HEK293T (cell line): ENCODE measurements at regions not wholly inside any gene's neighbourhood (a gene's known extent, or its start where the extent isn't known, plus 50 kb on each side); places are given as distances from the start of the nearest gene placed in this dataset.

Experiments used
- CTCF ChIA-PET: fragments of 350-600 bp; formaldehyde crosslinking; extraction: SDS; loops from one replicate; lab custom pipeline; 2021; ENCODE audit warnings: antibody characterized with exemption, inconsistent platforms; lab: Yijun Ruan, JAX
- POLR2A ChIA-PET: fragments of 350-600 bp; formaldehyde crosslinking; extraction: SDS; loops from one replicate; lab custom pipeline; 2020; ENCODE audit warnings: antibody characterized with exemption, inconsistent platforms; lab: Yijun Ruan, JAX
- DNase-seq: peaks from one replicate; pipeline ENCODE4 v3.0.0; 2012; ENCODE audit warnings: mixed read lengths; ENCODE audit errors: extremely low spot score
- ARNT ChIP-seq: fragments of 450-650 bp; IDR thresholded peaks from 2 replicates; pipeline ENCODE4 v1.6.1; 2017; ENCODE audit warnings: mild to moderate bottlenecking
- BHLHE40 ChIP-seq: fragments of 450-650 bp; IDR thresholded peaks from 2 replicates; pipeline ENCODE4 v1.6.1; 2016; ENCODE audit warnings: mild to moderate bottlenecking, moderate library complexity, borderline replicate concordance
- CTBP1 ChIP-seq: fragments of 450-650 bp; IDR thresholded peaks from 2 replicates; pipeline ENCODE4 v1.6.1; 2016; ENCODE audit warnings: borderline replicate concordance
- ELF4 ChIP-seq: fragments of 450-650 bp; IDR thresholded peaks from 2 replicates; pipeline ENCODE4 v1.6.1; 2017; ENCODE audit warnings: antibody characterized with exemption
- FOXA1 ChIP-seq: fragments of 450-650 bp; IDR thresholded peaks from 2 replicates; pipeline ENCODE4 v1.6.1; 2016; ENCODE audit warnings: mild to moderate bottlenecking
- FOXK2 ChIP-seq: fragments of 450-650 bp; IDR thresholded peaks from 2 replicates; pipeline ENCODE4 v1.6.1; 2016; ENCODE audit warnings: mild to moderate bottlenecking
- FOXM1 ChIP-seq: fragments of 450-650 bp; IDR thresholded peaks from 2 replicates; pipeline ENCODE4 v1.6.1; 2017; ENCODE audit warnings: mild to moderate bottlenecking, borderline replicate concordance
- HDGF ChIP-seq: fragments of 450-650 bp; IDR thresholded peaks from 2 replicates; pipeline ENCODE4 v1.6.1; 2017; ENCODE audit warnings: antibody characterized with exemption, borderline replicate concordance
- L3MBTL2 ChIP-seq: fragments of 450-650 bp; conservative IDR thresholded peaks from 2 replicates; pipeline ENCODE4 v1.6.1; 2016; ENCODE audit warnings: mild to moderate bottlenecking
- LEF1 ChIP-seq: fragments of 450-650 bp; IDR thresholded peaks from 2 replicates; pipeline ENCODE4 v1.6.1; 2017; ENCODE audit warnings: mild to moderate bottlenecking, borderline replicate concordance
- NFRKB ChIP-seq: fragments of 450-650 bp; IDR thresholded peaks from 2 replicates; pipeline ENCODE4 v1.6.1; 2016; ENCODE audit warnings: mild to moderate bottlenecking, moderate library complexity
- SP1 ChIP-seq: fragments of 450-650 bp; IDR thresholded peaks from 2 replicates; pipeline ENCODE4 v1.6.1; 2017
- SUZ12 ChIP-seq: fragments of 450-650 bp; IDR thresholded peaks from 2 replicates; pipeline ENCODE4 v1.6.1; 2016; ENCODE audit warnings: mild to moderate bottlenecking
- TARDBP ChIP-seq: fragments of 450-650 bp; IDR thresholded peaks from 2 replicates; pipeline ENCODE4 v1.6.1; 2016
- ZNF384 ChIP-seq: fragments of 450-650 bp; IDR thresholded peaks from 2 replicates; pipeline ENCODE4 v1.6.1; 2016
- TF ChIP-seq, protein P1 (sequence below): fragments of 450-650 bp; IDR thresholded peaks from 2 replicates; pipeline ENCODE4 v1.6.1; 2016

DNA sequence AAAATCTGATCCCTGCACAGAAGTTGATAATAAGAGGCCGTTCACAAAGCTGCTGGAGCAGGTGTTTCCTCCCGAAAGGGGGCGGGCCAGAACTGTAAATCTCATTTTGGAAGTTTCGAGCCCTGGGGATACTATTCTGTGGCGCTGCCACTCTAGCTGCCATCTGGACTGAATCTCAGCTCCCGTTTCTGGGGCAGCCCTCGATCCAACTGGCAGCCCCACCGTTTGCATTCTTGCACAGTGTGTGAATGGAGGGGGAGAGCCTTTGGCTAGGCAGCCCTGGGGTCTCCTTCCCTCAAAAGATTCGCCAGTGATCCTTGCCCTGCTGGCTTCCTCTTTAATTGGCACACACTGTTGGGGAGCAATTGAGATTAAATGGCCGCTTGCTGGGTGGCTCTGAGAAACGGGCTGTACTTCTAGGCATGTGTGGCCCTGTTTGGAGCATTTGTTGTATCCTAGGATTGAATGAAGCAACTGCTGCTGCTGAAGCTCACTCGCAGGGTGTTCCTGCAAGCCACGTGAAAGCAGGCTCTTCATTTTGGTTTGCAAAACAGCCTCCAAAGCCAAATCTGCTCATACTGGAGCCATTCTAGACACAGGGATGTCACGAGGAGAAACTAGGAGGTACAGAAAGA lies 57.2 kb upstream of the TOPAZ1 start:
- ChIA-PET POLR2A (no interaction called here), CTCF (interaction anchor here (0.7 to 1.0 kb wide), 3 partner anchors 14 to 762 kb away, joined by 3 read pairs; no protein-coding TSS in a partner anchor)
- no peak for DNase-seq
- TF ChIP-seq SUZ12 (no peak), SP1 (no peak), NFRKB (no peak), HDGF (no peak), ARNT (no peak), CTBP1 (no peak), BHLHE40 (no peak), FOXM1 (no peak), L3MBTL2 (no peak), ELF4 (no peak), LEF1 (no peak)
- TF ChIP-seq, protein P1, sequence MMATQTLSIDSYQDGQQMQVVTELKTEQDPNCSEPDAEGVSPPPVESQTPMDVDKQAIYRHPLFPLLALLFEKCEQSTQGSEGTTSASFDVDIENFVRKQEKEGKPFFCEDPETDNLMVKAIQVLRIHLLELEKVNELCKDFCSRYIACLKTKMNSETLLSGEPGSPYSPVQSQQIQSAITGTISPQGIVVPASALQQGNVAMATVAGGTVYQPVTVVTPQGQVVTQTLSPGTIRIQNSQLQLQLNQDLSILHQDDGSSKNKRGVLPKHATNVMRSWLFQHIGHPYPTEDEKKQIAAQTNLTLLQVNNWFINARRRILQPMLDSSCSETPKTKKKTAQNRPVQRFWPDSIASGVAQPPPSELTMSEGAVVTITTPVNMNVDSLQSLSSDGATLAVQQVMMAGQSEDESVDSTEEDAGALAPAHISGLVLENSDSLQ, result no peak

DNA sequence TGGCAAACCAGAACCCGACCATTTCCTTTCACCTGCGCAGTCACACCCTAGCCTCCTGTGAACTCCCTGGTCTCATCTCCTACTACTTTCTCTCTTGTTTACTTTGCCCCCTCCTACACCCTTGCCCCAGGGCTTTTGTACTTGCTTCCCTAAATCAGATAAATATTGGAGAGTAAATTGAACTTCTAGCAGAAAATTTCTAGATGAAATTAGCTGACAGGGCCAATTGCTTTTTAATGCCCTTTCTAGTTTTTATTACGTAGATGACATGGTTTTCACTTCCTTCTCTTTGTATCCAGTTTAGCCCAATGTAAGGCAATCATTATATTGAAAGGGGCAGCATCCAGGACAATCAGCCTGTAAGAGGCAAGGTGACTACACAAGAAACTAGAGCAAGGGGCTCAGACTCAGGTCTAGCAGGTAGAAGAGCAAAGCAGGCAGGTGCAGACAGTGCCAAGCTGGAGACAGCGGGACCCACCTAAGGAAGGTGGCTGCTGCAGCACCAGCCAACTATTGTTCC lies 56.2 kb upstream of the TOPAZ1 start:
- TF ChIP-seq FOXA1 (no peak), ARNT (no peak), HDGF (no peak), TARDBP (no peak), FOXK2 (no peak), LEF1 (no peak), FOXM1 (no peak), NFRKB (no peak), SUZ12 (no peak), L3MBTL2 (no peak), BHLHE40 (no peak), CTBP1 (no peak), ZNF384 (no peak), SP1 (no peak), ELF4 (no peak)
- ChIA-PET CTCF (interaction anchor here (0.7 kb wide), 1 partner anchor 763 kb away, joined by 3 read pairs; no protein-coding TSS in a partner anchor), POLR2A (no interaction called here)
- DNase-seq, result no peak

DNA sequence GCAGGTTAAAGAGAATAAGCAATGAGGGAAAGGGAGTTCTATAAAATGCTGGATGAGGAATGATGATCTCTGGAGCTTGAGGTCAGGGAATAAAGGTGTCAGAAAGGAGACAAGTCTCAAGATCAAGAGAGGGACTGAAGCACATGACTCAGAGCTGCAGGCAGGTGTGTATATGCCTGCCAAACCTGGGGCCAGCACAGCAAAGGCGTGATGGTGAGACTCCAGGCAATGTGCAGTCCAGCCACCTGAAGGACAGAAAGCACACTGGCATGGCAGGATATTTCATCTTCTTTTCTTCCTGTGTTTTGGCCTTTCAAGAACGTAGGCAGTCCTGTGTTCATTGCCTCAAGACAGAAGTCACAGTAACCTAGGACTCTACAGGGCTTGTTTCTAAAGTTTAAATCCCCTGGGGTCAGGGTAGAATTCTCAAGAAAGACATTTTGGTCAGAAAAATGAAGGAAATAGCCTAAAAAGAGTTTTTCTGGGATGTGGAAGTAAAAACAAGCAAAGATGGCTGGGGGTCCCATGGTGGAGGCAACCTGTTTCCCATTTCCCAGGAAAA lies 55.5 kb upstream of the TOPAZ1 start:
- POLR2A ChIA-PET, result no interaction called here
- TF ChIP-seq TARDBP (no peak), SUZ12 (no peak), ELF4 (no peak), LEF1 (no peak), BHLHE40 (no peak)

DNA sequence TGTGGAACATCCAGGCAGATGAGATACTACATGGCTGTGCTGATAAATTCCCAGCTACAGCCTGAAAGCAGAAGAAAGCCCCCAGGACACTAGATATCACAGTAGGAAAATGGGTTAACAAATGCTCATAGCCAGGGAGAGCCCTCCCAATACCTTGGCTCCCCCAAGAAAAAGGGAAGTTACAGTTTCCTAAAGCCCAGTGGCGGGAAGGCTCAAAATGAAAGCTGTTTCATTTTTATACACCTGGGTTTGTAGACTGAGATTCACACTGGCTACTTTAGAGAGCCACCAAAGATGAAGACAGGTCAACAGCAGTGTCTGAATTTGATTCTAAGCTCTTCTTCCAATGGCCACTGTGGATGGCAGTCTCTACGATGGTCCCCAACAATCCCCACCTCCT lies 55.0 kb upstream of the TOPAZ1 start:
- ChIA-PET POLR2A (no interaction called here), CTCF (no interaction called here)
- TF ChIP-seq SUZ12, result no peak
- TF ChIP-seq HDGF, result no peak
- no peak for TF ChIP-seq FOXA1
- no peak for TF ChIP-seq SP1
- TF ChIP-seq ARNT, result no peak
- no peak for TF ChIP-seq BHLHE40
- DNase-seq, result no peak

More for the DNA sequence above, 55.5 kb upstream of the TOPAZ1 start:
- CTCF ChIA-PET, result no interaction called here
- DNase-seq, result no peak
